Calu3 (cell line): ENCODE measurements at regions not wholly inside any gene's neighbourhood (a gene's known extent, or its start where the extent isn't known, plus 50 kb on each side); places are given as distances from the start of the nearest gene placed in this dataset.

Source experiments
- BruUV-seq: library from RNA; stranded (reverse); fragments of 400-500 nt; replicated peaks from 2 replicates; lab custom pipeline; 2021; lab: Mats Ljungman, UMichigan
- CTCF ChIA-PET: fragments of 300-600 bp; sonication (Branson Sonifier 250); formaldehyde crosslinking; loops from one replicate; lab custom pipeline; 2022; ENCODE audit warnings: antibody characterized with exemption; lab: Charles Lee
- DNase-seq: peaks from one replicate; pipeline ENCODE4 v3.0.0; 2022
- H3K27ac Mint-ChIP-seq: one replicate; pipeline ENCODE4 v1.8.0; 2022; ENCODE audit warnings: mixed read lengths; ENCODE audit not compliant: unreplicated experiment
- H3K27me3 Mint-ChIP-seq: one replicate; pipeline ENCODE4 v1.8.0; 2022; ENCODE audit warnings: mixed read lengths; ENCODE audit not compliant: unreplicated experiment
- H3K36me3 Mint-ChIP-seq: one replicate; pipeline ENCODE4 v1.8.0; 2022; ENCODE audit warnings: mild to moderate bottlenecking, moderate library complexity, mixed read lengths; ENCODE audit not compliant: insufficient read depth, unreplicated experiment
- H3K4me1 Mint-ChIP-seq: one replicate; pipeline ENCODE4 v1.8.0; 2022; ENCODE audit warnings: mild to moderate bottlenecking, low read depth, mixed read lengths; ENCODE audit not compliant: unreplicated experiment
- H3K4me3 Mint-ChIP-seq: one replicate; pipeline ENCODE4 v1.8.0; 2022; ENCODE audit warnings: mild to moderate bottlenecking, low read depth, moderate library complexity, mixed read lengths; ENCODE audit not compliant: unreplicated experiment
- H3K9me3 Mint-ChIP-seq: one replicate; pipeline ENCODE4 v1.8.0; 2022; ENCODE audit warnings: low read depth, mixed read lengths; ENCODE audit not compliant: unreplicated experiment
- CTCF ChIP-seq: fragments of 200-600 bp; IDR thresholded peaks from one replicate; pipeline ENCODE4 v1.8.0; 2022; ENCODE audit warnings: antibody characterized with exemption; ENCODE audit not compliant: unreplicated experiment
- intact Hi-C: fragments of 100-400 bp; cut with micrococcal nuclease; formaldehyde crosslinking; loops from one replicate; pipeline ENCODE4 v1.10.0; 2022; ENCODE audit not compliant: unreplicated experiment

GRCh38 chr1:69498711-69499110 lies 69.0 kb upstream of the LRRC7 start:
- Mint-ChIP-seq H3K4me3 (no peak overlapping the region), H3K9me3 (no peaks in the 10 kb centered on the region), H3K36me3 (no peaks in the 10 kb centered on the region), H3K27ac (no peak overlapping the region), H3K4me1 (peaks cover 6% of the 10 kb centered on the region), H3K27me3 (no peaks in the 10 kb centered on the region)
- BruUV-seq = no TSS peak
- TF ChIP-seq CTCF = no peak
- CTCF ChIA-PET = no interaction called here
- intact Hi-C loops = no loop called here
- no peak for DNase-seq

GRCh38 chr1:69499203-69499803 lies 68.4 kb upstream of the LRRC7 start:
- Mint-ChIP-seq H3K9me3 (no peaks in the 10 kb centered on the region), H3K27me3 (no peaks in the 10 kb centered on the region), H3K4me1 (peaks cover under 1% of the 10 kb centered on the region), H3K27ac (no peak overlapping the region), H3K4me3 (no peak overlapping the region), H3K36me3 (no peaks in the 10 kb centered on the region)
- no peak for DNase-seq
- CTCF ChIA-PET = no interaction called here
- BruUV-seq = no TSS peak
- no peak for TF ChIP-seq CTCF
- intact Hi-C loops = no loop called here

GRCh38 chr1:69502991-69503390 lies 64.7 kb upstream of the LRRC7 start:
- Mint-ChIP-seq H3K9me3 (no peaks in the 10 kb centered on the region), H3K4me1 (no peaks in the 10 kb centered on the region), H3K36me3 (no peaks in the 10 kb centered on the region), H3K27ac (no peak overlapping the region), H3K4me3 (no peak overlapping the region), H3K27me3 (no peaks in the 10 kb centered on the region)
- no peak for TF ChIP-seq CTCF
- DNase-seq = no peak
- BruUV-seq = no TSS peak
- CTCF ChIA-PET = interaction anchor here (0.6 kb wide), 1 partner anchor 14 kb away, joined by 3 read pairs; no protein-coding TSS in a partner anchor
- intact Hi-C loops = no loop called here

GRCh38 chr1:69504730-69505252 lies 62.9 kb upstream of the LRRC7 start:
- Mint-ChIP-seq H3K4me3 (no peak overlapping the region), H3K9me3 (no peaks in the 10 kb centered on the region), H3K36me3 (no peaks in the 10 kb centered on the region), H3K4me1 (no peaks in the 10 kb centered on the region), H3K27ac (no peak overlapping the region), H3K27me3 (no peaks in the 10 kb centered on the region)
- no peak for TF ChIP-seq CTCF
- CTCF ChIA-PET = no interaction called here
- BruUV-seq = no TSS peak
- DNase-seq = no peak
- intact Hi-C loops = no loop called here
